HCT116 (cell line): ENCODE measurements at regions not wholly inside any gene's neighbourhood (a gene's known extent, or its start where the extent isn't known, plus 50 kb on each side); places are given as distances from the start of the nearest gene placed in this dataset.

Source experiments
- EZH2 ChIP-seq: fragments of 200-600 bp; sonication (generic); IDR thresholded peaks from 2 replicates; pipeline ENCODE4 v1.6.1; 2017; ENCODE audit warnings: antibody characterized with exemption, mixed run types
- JUND ChIP-seq: IDR thresholded peaks from 2 replicates; pipeline ENCODE4 v1.6.1; 2012
- POLR2A ChIP-seq: IDR thresholded peaks from 2 replicates; pipeline ENCODE4 v1.7.0; 2011; ENCODE audit warnings: borderline replicate concordance; ENCODE audit not compliant: insufficient read depth, insufficient read length; ENCODE audit errors: extremely low read depth
- SIN3A ChIP-seq: IDR thresholded peaks from 2 replicates; pipeline ENCODE4 v1.6.1; 2012; ENCODE audit warnings: low read depth
- SP1 ChIP-seq: IDR thresholded peaks from 2 replicates; pipeline ENCODE4 v1.6.1; 2012; ENCODE audit warnings: low read depth
- TF ChIP-seq, protein P1 (sequence below), 3 experiments: fragments of 200-600 bp in 1 of 3; sonication (generic) in 1 of 3; IDR thresholded peaks in 2 of 3; conservative IDR thresholded peaks in 1 of 3; 2 replicates each; pipeline ENCODE4 v1.5.1; 2012 to 2017; ENCODE audit warnings: low read depth in 2 of 3, low read length in 2 of 3, antibody characterized with exemption in 1 of 3, borderline replicate concordance in 1 of 3, control low read depth in 1 of 3, mild to moderate bottlenecking in 1 of 3, mixed read lengths in 1 of 3, mixed run types in 1 of 3, moderate library complexity in 1 of 3; ENCODE audit not compliant: insufficient read depth in 1 of 3
- TF ChIP-seq, protein P2 (sequence below): IDR thresholded peaks from 2 replicates; pipeline ENCODE4 v1.6.1; 2012

DNA sequence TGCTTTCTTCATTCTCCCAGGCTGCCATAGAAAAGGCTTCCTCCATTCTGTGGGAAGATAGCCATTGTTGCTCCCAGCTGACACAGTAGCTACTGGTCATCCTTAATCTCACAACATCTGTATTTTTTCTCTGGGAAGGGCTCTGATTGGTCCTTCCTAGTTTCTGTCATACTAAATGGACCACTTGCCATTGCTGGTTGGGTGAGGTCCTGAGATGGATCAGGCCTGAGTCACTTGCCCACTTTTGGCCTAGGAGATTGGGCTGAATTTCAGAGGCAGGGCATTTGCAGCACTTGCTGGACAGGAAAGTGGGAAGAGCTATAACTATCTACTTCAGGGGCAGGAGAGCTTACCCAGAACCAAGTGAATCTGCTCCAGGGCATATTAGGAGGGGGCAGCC is 106.5 kb upstream of the PROK2 start:
- TF ChIP-seq POLR2A (no peak), SP1 (no peak), EZH2 (no peak), JUND (no peak), SIN3A (no peak)
- TF ChIP-seq, protein P1, sequence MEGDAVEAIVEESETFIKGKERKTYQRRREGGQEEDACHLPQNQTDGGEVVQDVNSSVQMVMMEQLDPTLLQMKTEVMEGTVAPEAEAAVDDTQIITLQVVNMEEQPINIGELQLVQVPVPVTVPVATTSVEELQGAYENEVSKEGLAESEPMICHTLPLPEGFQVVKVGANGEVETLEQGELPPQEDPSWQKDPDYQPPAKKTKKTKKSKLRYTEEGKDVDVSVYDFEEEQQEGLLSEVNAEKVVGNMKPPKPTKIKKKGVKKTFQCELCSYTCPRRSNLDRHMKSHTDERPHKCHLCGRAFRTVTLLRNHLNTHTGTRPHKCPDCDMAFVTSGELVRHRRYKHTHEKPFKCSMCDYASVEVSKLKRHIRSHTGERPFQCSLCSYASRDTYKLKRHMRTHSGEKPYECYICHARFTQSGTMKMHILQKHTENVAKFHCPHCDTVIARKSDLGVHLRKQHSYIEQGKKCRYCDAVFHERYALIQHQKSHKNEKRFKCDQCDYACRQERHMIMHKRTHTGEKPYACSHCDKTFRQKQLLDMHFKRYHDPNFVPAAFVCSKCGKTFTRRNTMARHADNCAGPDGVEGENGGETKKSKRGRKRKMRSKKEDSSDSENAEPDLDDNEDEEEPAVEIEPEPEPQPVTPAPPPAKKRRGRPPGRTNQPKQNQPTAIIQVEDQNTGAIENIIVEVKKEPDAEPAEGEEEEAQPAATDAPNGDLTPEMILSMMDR (IDR thresholded peaks at IDR 0.05 in 2 of 3, conservative IDR thresholded peaks at IDR 0.05 in 1 of 3; ENCODE audit: borderline replicate concordance in 1 of 3, insufficient read depth in 1 of 3, low read depth in 2 of 3, low read length in 2 of 3) = no peak
- TF ChIP-seq, protein P2, sequence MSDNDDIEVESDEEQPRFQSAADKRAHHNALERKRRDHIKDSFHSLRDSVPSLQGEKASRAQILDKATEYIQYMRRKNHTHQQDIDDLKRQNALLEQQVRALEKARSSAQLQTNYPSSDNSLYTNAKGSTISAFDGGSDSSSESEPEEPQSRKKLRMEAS = no peak
